ENCODE measurements at regions not wholly inside any gene's neighbourhood (a gene's known extent, or its start where the extent isn't known, plus 50 kb on each side); places are given as distances from the start of the nearest gene placed in this dataset.

DNA sequence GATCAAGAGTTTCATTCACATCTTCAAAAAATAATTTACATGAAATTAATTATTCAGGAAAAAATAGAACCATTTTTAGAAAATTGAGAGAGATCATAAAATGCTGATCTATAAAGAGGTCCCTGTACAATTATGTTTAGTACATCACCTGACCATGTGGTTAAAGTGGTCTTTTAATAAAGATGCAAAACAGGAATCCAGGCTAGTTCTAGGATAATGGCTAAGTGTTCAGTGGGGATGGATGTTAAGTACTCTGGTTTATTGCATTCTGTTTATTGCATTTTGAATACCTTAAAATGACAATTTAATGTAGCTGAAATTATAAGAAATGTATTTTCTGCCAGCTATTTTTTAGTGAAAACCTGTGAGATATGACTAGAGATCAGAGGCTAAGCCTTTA, 72.0 kb upstream of the SMC2 start:
- intact Hi-C loops (cut with DNase I; ENCODE audit: low total_unique reads) (no loop called here), in situ Hi-C loops (cut with MboI; ENCODE audit: low pct_ligation_motif_present in 1 of 4, low pct_unique_long_range_greater_than_20kb in 1 of 4, low sequenced_read_pairs in 3 of 4) (no loop called here)
- no peaks in the 10 kb centered on the region for H3K9me3 ChIP-seq
- H3K27me3 ChIP-seq, result no peaks in the 10 kb centered on the region
- H3K27ac ChIP-seq, result no peak overlapping the region
- no peak for DNase-seq
- no peaks in the 10 kb centered on the region for H3K36me3 ChIP-seq
- H3K4me1 ChIP-seq, result no peaks in the 10 kb centered on the region
- TF ChIP-seq POLR2A (IDR thresholded peaks at IDR 0.05) (no peak), EP300 (IDR thresholded peaks at IDR 0.05; ENCODE audit: low read depth) (no peak), POLR2AphosphoS5 (IDR thresholded peaks at IDR 0.05) (no peak)
- TF ChIP-seq, protein P1, sequence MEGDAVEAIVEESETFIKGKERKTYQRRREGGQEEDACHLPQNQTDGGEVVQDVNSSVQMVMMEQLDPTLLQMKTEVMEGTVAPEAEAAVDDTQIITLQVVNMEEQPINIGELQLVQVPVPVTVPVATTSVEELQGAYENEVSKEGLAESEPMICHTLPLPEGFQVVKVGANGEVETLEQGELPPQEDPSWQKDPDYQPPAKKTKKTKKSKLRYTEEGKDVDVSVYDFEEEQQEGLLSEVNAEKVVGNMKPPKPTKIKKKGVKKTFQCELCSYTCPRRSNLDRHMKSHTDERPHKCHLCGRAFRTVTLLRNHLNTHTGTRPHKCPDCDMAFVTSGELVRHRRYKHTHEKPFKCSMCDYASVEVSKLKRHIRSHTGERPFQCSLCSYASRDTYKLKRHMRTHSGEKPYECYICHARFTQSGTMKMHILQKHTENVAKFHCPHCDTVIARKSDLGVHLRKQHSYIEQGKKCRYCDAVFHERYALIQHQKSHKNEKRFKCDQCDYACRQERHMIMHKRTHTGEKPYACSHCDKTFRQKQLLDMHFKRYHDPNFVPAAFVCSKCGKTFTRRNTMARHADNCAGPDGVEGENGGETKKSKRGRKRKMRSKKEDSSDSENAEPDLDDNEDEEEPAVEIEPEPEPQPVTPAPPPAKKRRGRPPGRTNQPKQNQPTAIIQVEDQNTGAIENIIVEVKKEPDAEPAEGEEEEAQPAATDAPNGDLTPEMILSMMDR (IDR thresholded peaks at IDR 0.05), result no peak
- H3K4me3 ChIP-seq, result no peak overlapping the region

GRCh38 chr9:104025104-104025503, 69.0 kb upstream of the SMC2 start:
- 89 to 90% methylated on average over 2 of the region's 2 CpGs for WGBS, 2 donors (ENCODE audit: low coverage in 1 of 2)
- Histone ChIP-seq H3K27me3 (no peaks in the 10 kb centered on the region), H3K27ac (no peak overlapping the region), H3K36me3 (no peaks in the 10 kb centered on the region), H3K4me3 (no peak overlapping the region), H3K9me3 (no peaks in the 10 kb centered on the region), H3K4me1 (no peaks in the 10 kb centered on the region)
- in situ Hi-C loops (cut with MboI; ENCODE audit: low pct_ligation_motif_present in 1 of 4, low pct_unique_long_range_greater_than_20kb in 1 of 4, low sequenced_read_pairs in 3 of 4) (no loop called here), intact Hi-C loops (cut with DNase I; ENCODE audit: low total_unique reads) (no loop called here)
- DNase-seq, result no peak
- TF ChIP-seq POLR2A (IDR thresholded peaks at IDR 0.05) (no peak), POLR2AphosphoS5 (IDR thresholded peaks at IDR 0.05) (no peak), EP300 (IDR thresholded peaks at IDR 0.05; ENCODE audit: low read depth) (no peak)
- TF ChIP-seq, protein P1 (IDR thresholded peaks at IDR 0.05), result no peak

DNA sequence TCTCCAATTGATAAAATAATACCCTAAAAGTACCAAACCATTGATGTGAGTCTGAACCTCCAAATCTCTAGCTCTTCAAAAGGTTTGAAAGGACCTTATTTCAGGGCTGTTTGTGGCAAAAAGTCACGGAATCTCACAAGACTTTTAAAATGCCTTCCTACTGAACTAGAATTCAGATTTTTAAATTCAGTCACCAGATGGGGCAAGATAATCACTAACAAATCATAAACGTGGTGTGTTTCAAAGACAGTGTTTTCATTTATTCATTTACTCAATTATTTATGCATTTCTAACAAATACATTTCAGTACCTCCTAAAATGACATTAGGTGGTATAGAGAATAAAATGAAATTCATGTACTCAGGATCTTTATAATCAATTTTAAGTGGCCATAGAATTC, 68.2 kb upstream of the SMC2 start:
- intact Hi-C loops (cut with DNase I; ENCODE audit: low total_unique reads) (no loop called here), in situ Hi-C loops (cut with MboI; ENCODE audit: low pct_ligation_motif_present in 1 of 4, low pct_unique_long_range_greater_than_20kb in 1 of 4, low sequenced_read_pairs in 3 of 4) (no loop called here)
- H3K4me3 ChIP-seq, result no peak overlapping the region
- H3K36me3 ChIP-seq, result no peaks in the 10 kb centered on the region
- H3K27me3 ChIP-seq, result no peaks in the 10 kb centered on the region
- no peaks in the 10 kb centered on the region for H3K4me1 ChIP-seq
- TF ChIP-seq POLR2A (IDR thresholded peaks at IDR 0.05), result no peak
- TF ChIP-seq POLR2AphosphoS5 (IDR thresholded peaks at IDR 0.05), result no peak
- no peak for TF ChIP-seq EP300 (IDR thresholded peaks at IDR 0.05; ENCODE audit: low read depth)
- TF ChIP-seq, protein P1 (IDR thresholded peaks at IDR 0.05), result no peak
- DNase-seq, result no peak
- H3K27ac ChIP-seq, result no peak overlapping the region
- 47 to 52% methylated on average over 2 of the region's 2 CpGs for WGBS, 2 donors (ENCODE audit: low coverage in 1 of 2)
- no peaks in the 10 kb centered on the region for H3K9me3 ChIP-seq

- no peaks in the 10 kb centered on the region for H3K27me3 ChIP-seq
- TF ChIP-seq, protein P1 (IDR thresholded peaks at IDR 0.05), result no peak
- TF ChIP-seq EP300 (IDR thresholded peaks at IDR 0.05; ENCODE audit: low read depth), result no peak
- TF ChIP-seq POLR2AphosphoS5 (IDR thresholded peaks at IDR 0.05), result no peak
- TF ChIP-seq POLR2A (IDR thresholded peaks at IDR 0.05), result no peak
- WGBS, 2 donors (ENCODE audit: low coverage in 1 of 2), result 24 to 39% methylated on average over 2 to 5 of the region's 5 CpGs
- in situ Hi-C loops (cut with MboI; ENCODE audit: low pct_ligation_motif_present in 1 of 4, low pct_unique_long_range_greater_than_20kb in 1 of 4, low sequenced_read_pairs in 3 of 4) (no loop called here), intact Hi-C loops (cut with DNase I; ENCODE audit: low total_unique reads) (no loop called here)
- H3K4me1 ChIP-seq, result no peaks in the 10 kb centered on the region
- no peak overlapping the region for H3K27ac ChIP-seq
- no peaks in the 10 kb centered on the region for H3K9me3 ChIP-seq
- no peaks in the 10 kb centered on the region for H3K36me3 ChIP-seq
- H3K4me3 ChIP-seq, result no peak overlapping the region
- no peak for DNase-seq
Measured at GRCh38 chr9:104027295-104027694, 66.8 kb upstream of the SMC2 start.

Data from transverse colon (tissue), 4 donors.